Osteoblast (primary cell): ENCODE measurements at regions not wholly inside any gene's neighbourhood (a gene's known extent, or its start where the extent isn't known, plus 50 kb on each side); places are given as distances from the start of the nearest gene placed in this dataset.

Source experiments
- DNase-seq: peaks from one replicate; pipeline ENCODE4 v3.0.0; 2011; ENCODE audit warnings: low spot score, mixed read lengths; ENCODE audit not compliant: insufficient read length; ENCODE audit errors: missing footprints
- H2AFZ ChIP-seq: 2 replicates; pipeline ENCODE4 v1.6.0; 2011; ENCODE audit warnings: mild to moderate bottlenecking, low read length
- H3K27ac ChIP-seq: 2 replicates; pipeline ENCODE4 v1.5.1; 2011; ENCODE audit warnings: mild to moderate bottlenecking, low read depth, low read length, moderate library complexity
- H3K27me3 ChIP-seq: 2 replicates; pipeline ENCODE4 v1.6.0; 2012; ENCODE audit warnings: mild to moderate bottlenecking, control low read depth, inconsistent platforms, low read length, moderate library complexity; ENCODE audit not compliant: insufficient read depth
- H3K36me3 ChIP-seq: 2 replicates; pipeline ENCODE4 v1.5.1; 2011; ENCODE audit warnings: mild to moderate bottlenecking, low read length, control low read depth, moderate library complexity; ENCODE audit not compliant: insufficient read depth
- H3K4me1 ChIP-seq: 2 replicates; pipeline ENCODE4 v1.5.1; 2011; ENCODE audit warnings: mild to moderate bottlenecking, low read length, control low read depth, moderate library complexity; ENCODE audit not compliant: insufficient read depth
- H3K4me2 ChIP-seq: 2 replicates; pipeline ENCODE4 v1.6.0; 2011; ENCODE audit warnings: mild to moderate bottlenecking, low read length; ENCODE audit not compliant: insufficient read depth
- H3K4me3 ChIP-seq: fragments of 200-600 bp; sonication (generic); 3 replicates; pipeline ENCODE4 v1.5.1; 2012; ENCODE audit warnings: mild to moderate bottlenecking, low read length, inconsistent platforms; ENCODE audit not compliant: insufficient read depth
- H3K79me2 ChIP-seq: 2 replicates; pipeline ENCODE4 v1.6.0; 2012; ENCODE audit warnings: mild to moderate bottlenecking, low read length, control low read depth, inconsistent platforms; ENCODE audit not compliant: insufficient read depth
- H3K9me3 ChIP-seq: 2 replicates; pipeline ENCODE4 v1.5.1; 2011; ENCODE audit warnings: low read depth, low read length, control low read depth
- H4K20me1 ChIP-seq: 2 replicates; pipeline ENCODE4 v1.6.0; 2012; ENCODE audit warnings: mild to moderate bottlenecking, low read length, control low read depth; ENCODE audit not compliant: insufficient read depth
- CTCF ChIP-seq: IDR thresholded peaks from 2 replicates; pipeline ENCODE4 v1.5.1; 2011; ENCODE audit warnings: mild to moderate bottlenecking, low read depth, low read length, moderate library complexity; ENCODE audit errors: extremely low read depth

GRCh38 chrX:17968367-17968766, 107.3 kb upstream of the RAI2 start:
- no peaks in the 10 kb centered on the region for H3K4me1 ChIP-seq
- no peaks in the 10 kb centered on the region for H3K36me3 ChIP-seq
- no peak for TF ChIP-seq CTCF
- H2AFZ ChIP-seq, result no peak overlapping the region
- no peak overlapping the region for H3K4me2 ChIP-seq
- H4K20me1 ChIP-seq, result no peaks in the 10 kb centered on the region
- H3K27me3 ChIP-seq, result no peaks in the 10 kb centered on the region
- H3K79me2 ChIP-seq, result no peaks in the 10 kb centered on the region
- H3K4me3 ChIP-seq, result no peak overlapping the region
- no peak for DNase-seq
- no peaks in the 10 kb centered on the region for H3K9me3 ChIP-seq
- H3K27ac ChIP-seq, result no peak overlapping the region

GRCh38 chrX:17967888-17968287, 106.8 kb upstream of the RAI2 start:
- Histone ChIP-seq H2AFZ (no peak overlapping the region), H3K4me1 (no peaks in the 10 kb centered on the region), H3K36me3 (no peaks in the 10 kb centered on the region), H3K27me3 (no peaks in the 10 kb centered on the region), H4K20me1 (no peaks in the 10 kb centered on the region), H3K4me3 (no peak overlapping the region), H3K27ac (no peak overlapping the region), H3K9me3 (no peaks in the 10 kb centered on the region), H3K4me2 (no peak overlapping the region), H3K79me2 (no peaks in the 10 kb centered on the region)
- no peak for TF ChIP-seq CTCF
- no peak for DNase-seq

DNA sequence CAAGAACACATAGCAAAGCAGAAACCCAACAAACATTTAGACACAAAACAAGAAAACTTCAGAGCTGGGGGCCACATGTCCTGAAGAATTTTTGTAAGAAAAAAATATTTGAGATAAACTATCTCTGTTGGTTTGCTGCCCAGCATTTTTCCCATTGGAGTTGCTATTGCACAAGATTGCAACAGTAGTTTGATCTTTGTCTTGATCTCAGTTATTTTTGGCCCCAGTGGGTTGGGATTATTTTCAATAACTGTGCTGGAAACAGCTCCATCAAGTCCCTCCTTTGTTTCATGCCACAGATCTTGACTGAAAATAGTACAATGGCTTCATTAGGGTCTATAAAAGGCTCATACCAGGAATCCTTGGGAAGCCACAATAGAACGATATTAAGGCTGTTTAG, 103.8 kb upstream of the RAI2 start:
- Histone ChIP-seq H2AFZ (no peak overlapping the region), H3K36me3 (no peaks in the 10 kb centered on the region), H3K27ac (no peak overlapping the region), H3K4me3 (no peak overlapping the region), H3K27me3 (no peaks in the 10 kb centered on the region), H3K9me3 (no peaks in the 10 kb centered on the region), H4K20me1 (no peaks in the 10 kb centered on the region), H3K4me2 (no peak overlapping the region), H3K79me2 (no peaks in the 10 kb centered on the region), H3K4me1 (no peaks in the 10 kb centered on the region)
- no peak for TF ChIP-seq CTCF
- DNase-seq, result no peak

GRCh38 chrX:17960891-17961290, 99.8 kb upstream of the RAI2 start:
- Histone ChIP-seq H3K4me2 (no peak overlapping the region), H3K27me3 (no peaks in the 10 kb centered on the region), H3K9me3 (no peaks in the 10 kb centered on the region), H4K20me1 (no peaks in the 10 kb centered on the region), H3K36me3 (no peaks in the 10 kb centered on the region), H3K4me1 (no peaks in the 10 kb centered on the region), H3K27ac (no peak overlapping the region), H3K79me2 (no peaks in the 10 kb centered on the region), H2AFZ (no peak overlapping the region), H3K4me3 (no peak overlapping the region)
- DNase-seq, result no peak
- TF ChIP-seq CTCF, result no peak
